MM.1S (cell line): ENCODE measurements at regions not wholly inside any gene's neighbourhood (a gene's known extent, or its start where the extent isn't known, plus 50 kb on each side); places are given as distances from the start of the nearest gene placed in this dataset.

Experiments
- CTCF ChIP-seq: fragments of 300-600 bp; sonication (generic); IDR thresholded peaks from 2 replicates; pipeline ENCODE4 v1.5.1; 2016; ENCODE audit warnings: antibody characterized with exemption, low read length, mixed read lengths
- EZH2 ChIP-seq: fragments of 300-600 bp; sonication (generic); optimal IDR thresholded peaks from 2 replicates; pipeline ENCODE3; 2017; ENCODE audit warnings: low read depth, mild to moderate bottlenecking, antibody characterized with exemption, low read length, mixed read lengths
- EZH2phosphoT487 ChIP-seq: fragments of 300-600 bp; sonication (generic); IDR thresholded peaks from 2 replicates; pipeline ENCODE4 v1.6.1; 2018; ENCODE audit warnings: antibody characterized with exemption, low read length

DNA sequence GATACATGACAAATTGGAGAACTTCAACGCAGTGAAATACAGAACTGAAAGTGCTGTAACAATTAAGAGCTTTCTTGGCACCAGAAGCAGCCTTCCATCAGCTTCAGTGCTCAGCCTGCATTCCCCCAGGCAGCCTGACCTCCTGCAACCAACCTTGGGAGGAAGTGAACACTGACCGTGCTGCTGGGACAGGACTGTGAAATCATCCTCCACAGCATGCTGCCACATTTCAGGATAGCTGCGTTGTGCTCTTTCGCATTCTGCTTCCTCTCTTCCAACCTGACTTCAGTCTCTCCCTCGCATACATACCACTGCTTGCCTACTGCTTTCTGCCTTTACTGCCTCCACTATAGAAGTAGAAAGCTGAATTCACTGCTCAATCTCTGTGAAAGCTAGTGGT is 388.6 kb downstream of the RWDD3 start:
- TF ChIP-seq CTCF = no peak
- no peak for TF ChIP-seq EZH2
- TF ChIP-seq EZH2phosphoT487 = no peak
